ENCODE measurements at regions not wholly inside any gene's neighbourhood (a gene's known extent, or its start where the extent isn't known, plus 50 kb on each side); places are given as distances from the start of the nearest gene placed in this dataset.

DNA sequence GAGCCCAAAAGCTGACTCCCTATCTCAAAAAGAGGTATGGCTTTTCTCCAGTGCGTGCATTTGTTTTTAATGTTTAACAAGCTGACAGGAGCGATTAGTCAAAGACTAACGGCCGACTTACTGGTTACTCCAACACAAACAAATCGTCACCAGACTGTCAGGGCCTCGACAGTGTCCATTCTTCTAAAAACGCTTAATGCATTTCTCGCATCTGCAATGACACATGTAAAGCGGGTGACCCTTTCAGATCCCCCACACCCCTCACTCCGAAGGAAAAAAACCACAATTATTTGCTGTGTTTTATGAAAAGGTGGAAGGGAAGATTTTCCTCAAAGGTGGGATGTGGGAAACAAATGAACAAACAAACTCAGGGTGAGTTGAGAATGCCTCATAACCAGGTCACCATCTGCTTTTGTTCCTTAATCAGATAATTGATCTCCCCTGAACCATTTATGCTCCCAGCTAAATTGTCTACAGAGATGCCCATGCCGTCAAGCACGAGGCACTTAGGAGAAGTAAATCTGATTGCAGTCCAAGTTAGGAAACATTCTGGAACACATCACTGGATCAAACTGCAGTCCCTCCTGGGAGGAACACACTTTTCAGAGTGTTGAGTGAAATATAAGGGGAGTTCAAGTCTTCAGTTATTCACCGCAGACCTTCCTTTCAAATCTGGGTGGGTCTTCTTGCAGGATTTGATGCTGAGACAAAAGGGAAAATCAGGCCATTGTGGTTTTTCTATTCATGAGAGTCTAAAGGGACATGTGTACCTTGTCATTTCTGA lies 340.8 kb downstream of the CMPK2 start:
- TF ChIP-seq CTCF (conservative IDR thresholded peaks at IDR 0.05): no peak
- no peak for TF ChIP-seq EZH2 (IDR thresholded peaks at IDR 0.05; ENCODE audit: low read depth)

Measured in PC-9 (cell line).